ENCODE measurements at regions not wholly inside any gene's neighbourhood (a gene's known extent, or its start where the extent isn't known, plus 50 kb on each side); places are given as distances from the start of the nearest gene placed in this dataset.

- no peak overlapping the region for H3K27ac ChIP-seq (ENCODE audit: low read depth, low read length)
- H3K27me3 ChIP-seq (ENCODE audit: insufficient read depth, low read length), result no peaks in the 10 kb centered on the region
- H3K4me1 ChIP-seq (ENCODE audit: insufficient read depth, low read length), result no peaks in the 10 kb centered on the region
- DNase-seq (ENCODE audit: insufficient read length, low spot score, missing footprints), result no peak
- no peak for TF ChIP-seq CTCF (IDR thresholded peaks at IDR 0.05; ENCODE audit: extremely low read depth, low read depth, low read length)
- no peaks in the 10 kb centered on the region for H3K79me2 ChIP-seq (ENCODE audit: insufficient read depth, low read length)
- H2AFZ ChIP-seq (ENCODE audit: low read length), result no peak overlapping the region
- H3K4me3 ChIP-seq (ENCODE audit: insufficient read depth, low read length), result no peak overlapping the region
- peaks cover 2% of the 10 kb centered on the region for H3K9me3 ChIP-seq (ENCODE audit: low read depth, low read length)
- H3K36me3 ChIP-seq (ENCODE audit: insufficient read depth, low read length), result no peaks in the 10 kb centered on the region
- H3K4me2 ChIP-seq (ENCODE audit: insufficient read depth, low read length), result no peak overlapping the region
- no peaks in the 10 kb centered on the region for H4K20me1 ChIP-seq (ENCODE audit: insufficient read depth, low read length)
Measured at GRCh38 chr3:94544131-94544789, 481.4 kb downstream of the NSUN3 start.

- DNase-seq (ENCODE audit: insufficient read length, low spot score, missing footprints), result no peak
- H3K79me2 ChIP-seq (ENCODE audit: insufficient read depth, low read length), result no peaks in the 10 kb centered on the region
- TF ChIP-seq CTCF (IDR thresholded peaks at IDR 0.05; ENCODE audit: extremely low read depth, low read depth, low read length), result no peak
- no peaks in the 10 kb centered on the region for H4K20me1 ChIP-seq (ENCODE audit: insufficient read depth, low read length)
- no peaks in the 10 kb centered on the region for H3K27me3 ChIP-seq (ENCODE audit: insufficient read depth, low read length)
- peaks cover 2% of the 10 kb centered on the region for H3K9me3 ChIP-seq (ENCODE audit: low read depth, low read length)
- no peak overlapping the region for H2AFZ ChIP-seq (ENCODE audit: low read length)
- H3K27ac ChIP-seq (ENCODE audit: low read depth, low read length), result no peak overlapping the region
- no peaks in the 10 kb centered on the region for H3K4me1 ChIP-seq (ENCODE audit: insufficient read depth, low read length)
- H3K4me2 ChIP-seq (ENCODE audit: insufficient read depth, low read length), result no peak overlapping the region
- H3K36me3 ChIP-seq (ENCODE audit: insufficient read depth, low read length), result no peaks in the 10 kb centered on the region
- H3K4me3 ChIP-seq (ENCODE audit: insufficient read depth, low read length), result no peak overlapping the region
Measured at GRCh38 chr3:94548581-94549316, 485.9 kb downstream of the NSUN3 start.

GRCh38 chr3:94561094-94561493 lies 498.2 kb downstream of the NSUN3 start:
- H3K9me3 ChIP-seq (ENCODE audit: low read depth, low read length), result peaks cover 2% of the 10 kb centered on the region
- no peaks in the 10 kb centered on the region for H3K79me2 ChIP-seq (ENCODE audit: insufficient read depth, low read length)
- DNase-seq (ENCODE audit: insufficient read length, low spot score, missing footprints), result no peak
- no peaks in the 10 kb centered on the region for H4K20me1 ChIP-seq (ENCODE audit: insufficient read depth, low read length)
- no peaks in the 10 kb centered on the region for H3K27me3 ChIP-seq (ENCODE audit: insufficient read depth, low read length)
- no peak overlapping the region for H3K27ac ChIP-seq (ENCODE audit: low read depth, low read length)
- H3K4me3 ChIP-seq (ENCODE audit: insufficient read depth, low read length), result no peak overlapping the region
- TF ChIP-seq CTCF (IDR thresholded peaks at IDR 0.05; ENCODE audit: extremely low read depth, low read depth, low read length), result no peak
- no peaks in the 10 kb centered on the region for H3K36me3 ChIP-seq (ENCODE audit: insufficient read depth, low read length)
- H3K4me2 ChIP-seq (ENCODE audit: insufficient read depth, low read length), result no peak overlapping the region
- H3K4me1 ChIP-seq (ENCODE audit: insufficient read depth, low read length), result no peaks in the 10 kb centered on the region
- no peak overlapping the region for H2AFZ ChIP-seq (ENCODE audit: low read length)

GRCh38 chr3:94564247-94564646 lies 501.4 kb downstream of the NSUN3 start:
- Histone ChIP-seq H4K20me1 (ENCODE audit: insufficient read depth, low read length) (no peaks in the 10 kb centered on the region), H3K4me3 (ENCODE audit: insufficient read depth, low read length) (no peak overlapping the region), H3K27me3 (ENCODE audit: insufficient read depth, low read length) (no peaks in the 10 kb centered on the region), H2AFZ (ENCODE audit: low read length) (no peak overlapping the region), H3K79me2 (ENCODE audit: insufficient read depth, low read length) (no peaks in the 10 kb centered on the region), H3K9me3 (ENCODE audit: low read depth, low read length) (no peaks in the 10 kb centered on the region), H3K27ac (ENCODE audit: low read depth, low read length) (no peak overlapping the region), H3K4me2 (ENCODE audit: insufficient read depth, low read length) (no peak overlapping the region), H3K4me1 (ENCODE audit: insufficient read depth, low read length) (no peaks in the 10 kb centered on the region), H3K36me3 (ENCODE audit: insufficient read depth, low read length) (no peaks in the 10 kb centered on the region)
- no peak for TF ChIP-seq CTCF (IDR thresholded peaks at IDR 0.05; ENCODE audit: extremely low read depth, low read depth, low read length)
- no peak for DNase-seq (ENCODE audit: insufficient read length, low spot score, missing footprints)

Measured in osteoblast (primary cell).